DND-41 (cell line): ENCODE measurements at regions not wholly inside any gene's neighbourhood (a gene's known extent, or its start where the extent isn't known, plus 50 kb on each side); places are given as distances from the start of the nearest gene placed in this dataset.

Experiments
- ATAC-seq: fragments of 200-7000 bp; cut with Tn5 transposase; 3 replicates; pipeline ENCODE4 v1.9.1; 2021; ENCODE audit warnings: low read depth; ENCODE audit not compliant: insufficient read depth
- DNase-seq: peaks from one replicate; pipeline ENCODE4 v3.0.0-alpha.2; 2020
- H2AFZ ChIP-seq: 2 replicates; pipeline ENCODE4 v1.6.0; 2012; ENCODE audit warnings: low read depth, low read length
- H3K27ac ChIP-seq: 2 replicates; pipeline ENCODE4 v1.5.1; 2012; ENCODE audit warnings: low read length, inconsistent platforms
- H3K27me3 ChIP-seq: fragments of 200-600 bp; sonication (generic); 2 replicates; pipeline ENCODE4 v1.6.0; 2012; ENCODE audit warnings: low read length, mild to moderate bottlenecking, inconsistent platforms; ENCODE audit not compliant: insufficient read depth, poor library complexity
- H3K36me3 ChIP-seq: 2 replicates; pipeline ENCODE4 v1.5.1; 2012; ENCODE audit warnings: low read length, inconsistent platforms; ENCODE audit not compliant: insufficient read depth
- H3K4me1 ChIP-seq: 2 replicates; pipeline ENCODE4 v1.5.1; 2012; ENCODE audit warnings: mild to moderate bottlenecking, low read length; ENCODE audit not compliant: insufficient read depth
- H3K4me2 ChIP-seq: 2 replicates; pipeline ENCODE4 v1.6.0; 2012; ENCODE audit warnings: mild to moderate bottlenecking, moderate library complexity, low read length, inconsistent platforms; ENCODE audit not compliant: insufficient read depth
- H3K4me3 ChIP-seq, 2 experiments: fragments of 200-600 bp in 1 of 2; shearing (Covaris generic) in 1 of 2; 2 replicates each; pipeline ENCODE4 v1.5.1; 2012 to 2016; ENCODE audit warnings: inconsistent platforms in 2 of 2, low read length in 2 of 2, mild to moderate bottlenecking in 2 of 2, low read depth in 1 of 2, moderate library complexity in 1 of 2
- H3K79me2 ChIP-seq: 2 replicates; pipeline ENCODE4 v1.6.0; 2012; ENCODE audit warnings: low read length, inconsistent platforms; ENCODE audit not compliant: insufficient read depth
- H3K9ac ChIP-seq: 2 replicates; pipeline ENCODE4 v1.6.0; 2012; ENCODE audit warnings: low read depth, mild to moderate bottlenecking, inconsistent platforms, low read length, moderate library complexity
- H3K9me3 ChIP-seq: 2 replicates; pipeline ENCODE4 v1.5.1; 2012; ENCODE audit warnings: low read length, moderate library complexity, mild to moderate bottlenecking, inconsistent platforms; ENCODE audit not compliant: insufficient read depth, severe bottlenecking
- H4K20me1 ChIP-seq: 2 replicates; pipeline ENCODE4 v1.6.0; 2012; ENCODE audit warnings: low read length; ENCODE audit not compliant: insufficient read depth
- EZH2 ChIP-seq: IDR thresholded peaks from 3 replicates; pipeline ENCODE4 v1.6.1; 2012; ENCODE audit warnings: borderline replicate concordance, low read depth, mild to moderate bottlenecking, moderate library complexity, low read length, inconsistent platforms; ENCODE audit not compliant: severe bottlenecking
- TF ChIP-seq, protein P1 (sequence below): IDR thresholded peaks from 2 replicates; pipeline ENCODE4 v1.5.1; 2012; ENCODE audit warnings: borderline replicate concordance, low read length, moderate library complexity, mild to moderate bottlenecking; ENCODE audit not compliant: poor library complexity, severe bottlenecking; ENCODE audit errors: extremely low read depth

- Histone ChIP-seq H3K27me3 (no peaks in the 10 kb centered on the region), H4K20me1 (no peaks in the 10 kb centered on the region), H3K4me1 (no peaks in the 10 kb centered on the region), H3K79me2 (no peaks in the 10 kb centered on the region), H2AFZ (no peak overlapping the region), H3K4me3 (no peak overlapping the region), H3K4me2 (no peak overlapping the region), H3K9ac (no peak overlapping the region), H3K36me3 (no peaks in the 10 kb centered on the region), H3K9me3 (no peaks in the 10 kb centered on the region), H3K27ac (no peak overlapping the region)
- TF ChIP-seq, protein P1, sequence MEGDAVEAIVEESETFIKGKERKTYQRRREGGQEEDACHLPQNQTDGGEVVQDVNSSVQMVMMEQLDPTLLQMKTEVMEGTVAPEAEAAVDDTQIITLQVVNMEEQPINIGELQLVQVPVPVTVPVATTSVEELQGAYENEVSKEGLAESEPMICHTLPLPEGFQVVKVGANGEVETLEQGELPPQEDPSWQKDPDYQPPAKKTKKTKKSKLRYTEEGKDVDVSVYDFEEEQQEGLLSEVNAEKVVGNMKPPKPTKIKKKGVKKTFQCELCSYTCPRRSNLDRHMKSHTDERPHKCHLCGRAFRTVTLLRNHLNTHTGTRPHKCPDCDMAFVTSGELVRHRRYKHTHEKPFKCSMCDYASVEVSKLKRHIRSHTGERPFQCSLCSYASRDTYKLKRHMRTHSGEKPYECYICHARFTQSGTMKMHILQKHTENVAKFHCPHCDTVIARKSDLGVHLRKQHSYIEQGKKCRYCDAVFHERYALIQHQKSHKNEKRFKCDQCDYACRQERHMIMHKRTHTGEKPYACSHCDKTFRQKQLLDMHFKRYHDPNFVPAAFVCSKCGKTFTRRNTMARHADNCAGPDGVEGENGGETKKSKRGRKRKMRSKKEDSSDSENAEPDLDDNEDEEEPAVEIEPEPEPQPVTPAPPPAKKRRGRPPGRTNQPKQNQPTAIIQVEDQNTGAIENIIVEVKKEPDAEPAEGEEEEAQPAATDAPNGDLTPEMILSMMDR, result no peak
- no peak for TF ChIP-seq EZH2
- no peak for DNase-seq
- ATAC-seq, result no peak
These were observed 74.5 kb upstream of the CD2AP start for GRCh38 chr6:47403056-47403455.

- Histone ChIP-seq H3K4me1 (no peaks in the 10 kb centered on the region), H3K27me3 (no peaks in the 10 kb centered on the region)
- ATAC-seq, result no peak
These were observed 73.8 kb upstream of the CD2AP start for GRCh38 chr6:47403801-47404200.

DNA sequence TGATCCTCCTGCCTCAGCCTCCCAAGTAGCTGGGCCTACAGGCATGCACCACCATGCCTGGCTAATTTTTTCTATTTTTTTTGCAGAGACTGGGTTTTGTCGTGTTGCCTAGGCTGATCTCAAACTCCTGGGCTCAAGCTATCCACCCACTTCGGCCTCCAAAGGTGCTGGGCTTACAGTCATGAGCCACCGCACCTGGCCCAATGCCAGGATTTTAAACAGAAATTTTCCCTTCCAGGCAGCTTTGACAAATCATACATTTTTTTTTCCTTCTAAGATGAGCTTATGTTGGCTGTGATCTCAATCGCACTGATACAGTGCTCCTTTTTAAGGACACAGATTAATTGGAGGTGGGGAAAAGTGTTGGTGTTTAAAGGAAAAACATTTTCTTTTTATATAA lies 73.2 kb upstream of the CD2AP start:
- no peak for DNase-seq
- Histone ChIP-seq H3K27me3 (no peaks in the 10 kb centered on the region), H3K9me3 (no peaks in the 10 kb centered on the region), H4K20me1 (no peaks in the 10 kb centered on the region), H3K4me1 (no peaks in the 10 kb centered on the region), H3K79me2 (no peaks in the 10 kb centered on the region), H3K36me3 (no peaks in the 10 kb centered on the region), H3K4me3 (no peak overlapping the region), H3K27ac (no peak overlapping the region), H2AFZ (no peak overlapping the region), H3K9ac (no peak overlapping the region), H3K4me2 (no peak overlapping the region)
- TF ChIP-seq EZH2, result no peak
- TF ChIP-seq, protein P1, result no peak
- no peak for ATAC-seq

More at GRCh38 chr6:47403801-47404200, 73.8 kb upstream of the CD2AP start:
- H3K27ac ChIP-seq, result no peak overlapping the region
- no peak overlapping the region for H3K4me2 ChIP-seq
- H2AFZ ChIP-seq, result no peak overlapping the region
- H3K79me2 ChIP-seq, result no peaks in the 10 kb centered on the region
- no peak overlapping the region for H3K9ac ChIP-seq
- H3K36me3 ChIP-seq, result no peaks in the 10 kb centered on the region
- no peaks in the 10 kb centered on the region for H4K20me1 ChIP-seq
- no peak for DNase-seq
- TF ChIP-seq, protein P1, result no peak
- no peak for TF ChIP-seq EZH2
- no peaks in the 10 kb centered on the region for H3K9me3 ChIP-seq
- no peak overlapping the region for H3K4me3 ChIP-seq

GRCh38 chr6:47405273-47405672 lies 72.3 kb upstream of the CD2AP start:
- Histone ChIP-seq H3K4me2 (no peak overlapping the region), H3K27me3 (no peaks in the 10 kb centered on the region), H3K9me3 (no peaks in the 10 kb centered on the region), H3K9ac (no peak overlapping the region), H4K20me1 (no peaks in the 10 kb centered on the region), H3K4me1 (no peaks in the 10 kb centered on the region), H3K36me3 (no peaks in the 10 kb centered on the region), H3K27ac (no peak overlapping the region), H3K79me2 (no peaks in the 10 kb centered on the region), H2AFZ (no peak overlapping the region), H3K4me3 (no peak overlapping the region)
- ATAC-seq (no peak), DNase-seq (no peak)
- TF ChIP-seq, protein P1, result no peak
- no peak for TF ChIP-seq EZH2
